Fibroblast of skin of left biceps (primary cell): ENCODE measurements at regions not wholly inside any gene's neighbourhood (a gene's known extent, or its start where the extent isn't known, plus 50 kb on each side); places are given as distances from the start of the nearest gene placed in this dataset.

Experiments
- DNase-seq, 2 experiments: peaks; one replicate each; pipeline ENCODE4 v3.0.0-alpha.2; 2013; ENCODE audit warnings: low read depth in 2 of 2

DNA sequence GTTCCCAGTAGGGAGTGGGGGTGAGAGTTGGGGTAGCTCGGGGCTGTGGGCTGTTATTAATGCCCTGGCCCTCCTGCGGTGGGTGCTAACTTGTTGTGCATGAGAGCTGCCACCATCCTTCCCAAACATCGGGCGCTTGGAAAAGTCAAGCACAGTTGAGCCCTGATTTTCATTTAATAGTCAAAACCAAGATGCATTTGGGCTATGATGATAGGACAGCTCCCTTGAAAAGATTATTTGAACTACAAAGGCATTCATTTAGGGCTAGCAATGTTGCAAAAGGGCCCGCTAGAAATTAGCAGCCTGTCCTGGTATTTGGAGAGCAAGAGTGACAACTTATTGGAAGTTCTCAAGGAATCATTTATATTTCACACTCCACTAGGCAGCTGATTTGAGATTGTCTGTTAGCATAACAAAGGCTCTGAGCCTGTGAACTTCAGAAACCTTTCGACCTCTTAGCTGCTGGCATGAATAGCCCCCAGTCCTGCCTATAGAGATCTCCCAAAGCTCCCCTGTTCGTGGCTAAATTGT lies 128.2 kb upstream of the TMEM161B start:
- no peak for DNase-seq

DNA sequence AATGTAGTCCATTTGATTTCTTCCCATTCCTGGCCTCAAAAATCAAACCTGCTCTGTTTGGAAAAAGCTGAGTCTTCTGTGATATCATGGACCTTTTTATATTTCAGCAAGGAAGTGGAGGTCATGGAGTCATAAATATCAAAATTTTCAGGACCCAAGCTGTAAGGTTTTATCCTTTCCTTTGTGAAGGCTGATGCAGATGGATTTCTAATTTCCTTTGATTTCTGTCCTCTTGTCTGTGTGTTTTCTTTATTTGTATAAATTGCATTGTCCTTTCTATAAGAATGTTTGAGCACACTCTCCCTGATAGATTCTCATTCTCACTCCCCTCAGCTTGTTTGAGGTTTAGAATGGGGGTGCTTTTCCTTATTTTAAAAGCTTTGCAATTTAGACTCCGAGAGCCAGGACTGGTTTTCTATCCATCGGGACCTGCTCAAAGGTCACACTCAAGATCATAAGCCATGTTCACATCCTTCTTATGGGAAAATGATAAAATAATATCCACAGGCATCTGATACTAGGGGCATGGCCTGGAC lies 127.4 kb upstream of the TMEM161B start:
- DNase-seq: no peak

DNA sequence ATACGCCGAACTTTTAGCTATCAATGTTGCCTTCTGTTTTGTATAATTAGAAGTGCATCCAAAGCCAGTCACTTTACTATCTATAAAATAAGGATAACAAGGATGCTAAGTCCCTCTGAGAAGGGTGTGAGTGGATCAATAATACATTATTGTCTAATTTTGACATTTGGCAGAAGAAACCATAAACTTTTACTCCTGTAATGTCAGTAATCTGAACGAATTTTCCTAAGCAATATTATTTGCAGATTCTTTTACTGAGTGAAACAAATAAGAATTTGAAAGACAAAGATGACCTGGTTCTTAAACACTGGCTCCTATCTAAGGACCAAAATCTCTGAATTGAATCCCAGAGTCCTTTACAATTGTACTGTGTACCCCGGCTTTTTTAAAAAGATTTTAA lies 126.6 kb upstream of the TMEM161B start:
- DNase-seq: no peak

DNA sequence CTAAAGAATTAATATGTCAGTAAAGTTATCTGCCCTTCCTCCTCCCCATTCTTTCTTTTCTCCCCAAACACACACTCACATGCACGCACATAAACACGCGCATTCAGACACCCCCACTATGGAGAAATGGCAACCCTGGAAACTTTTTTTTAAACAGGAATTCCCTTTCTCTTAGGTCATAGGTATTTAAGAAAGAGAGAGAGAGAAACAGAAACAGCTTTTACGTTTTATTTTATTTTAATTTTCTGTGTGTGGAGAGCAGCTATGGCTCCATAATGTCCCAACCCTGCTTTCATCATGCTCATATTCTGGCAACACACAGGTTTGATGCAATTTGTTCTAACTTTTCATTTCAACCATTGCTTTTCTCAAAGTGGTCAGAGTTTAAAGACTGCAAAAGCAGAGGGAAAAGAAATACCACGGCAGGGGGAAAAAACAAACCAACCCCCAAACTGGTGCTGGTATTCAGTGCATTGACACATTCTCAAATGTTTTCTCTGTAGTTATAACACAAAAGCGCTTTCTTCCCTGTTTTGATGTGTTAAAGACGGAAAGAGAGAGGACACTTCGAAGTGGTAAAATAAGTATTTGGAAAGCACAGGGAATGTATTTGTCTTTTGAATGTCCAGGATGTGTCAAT lies 126.0 kb upstream of the TMEM161B start:
- DNase-seq: no peak

DNA sequence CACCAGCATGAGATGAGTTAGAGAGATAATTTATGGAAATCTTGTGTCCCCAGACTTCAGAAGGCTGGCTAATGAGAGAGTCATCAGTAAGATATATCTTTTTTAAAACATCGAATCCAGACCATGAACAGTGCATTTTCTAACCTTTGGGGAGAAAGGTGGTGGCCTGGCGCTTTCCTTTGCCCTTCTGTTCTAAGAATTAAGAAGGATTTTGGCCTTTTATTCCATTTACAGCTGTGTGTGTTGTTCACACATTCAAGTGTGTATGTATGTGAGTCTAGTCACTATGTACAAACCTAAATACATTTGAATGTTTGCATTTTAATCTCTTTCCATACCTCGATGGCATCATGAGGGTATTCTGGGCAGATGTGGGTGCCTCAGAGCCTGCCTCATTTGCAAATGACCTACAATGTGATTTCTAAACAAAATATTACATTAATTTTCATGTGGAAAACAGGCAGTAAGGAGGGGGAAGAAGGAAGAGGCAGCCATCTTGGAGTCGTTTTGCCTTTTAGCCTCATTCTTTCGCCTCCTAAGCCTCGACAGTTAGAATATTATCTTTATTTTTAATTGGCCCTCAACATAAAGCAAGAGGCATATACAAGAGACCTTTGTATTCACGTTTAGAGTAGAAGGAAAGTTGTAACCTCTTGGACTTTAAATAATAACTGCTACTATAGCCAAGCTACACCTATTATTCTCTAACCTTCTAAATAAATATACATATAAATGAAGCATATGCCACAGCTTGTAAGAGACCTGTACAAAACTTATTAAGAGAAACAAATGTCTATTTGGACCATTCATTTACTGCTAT lies 125.3 kb upstream of the TMEM161B start:
- DNase-seq: no peak

DNA sequence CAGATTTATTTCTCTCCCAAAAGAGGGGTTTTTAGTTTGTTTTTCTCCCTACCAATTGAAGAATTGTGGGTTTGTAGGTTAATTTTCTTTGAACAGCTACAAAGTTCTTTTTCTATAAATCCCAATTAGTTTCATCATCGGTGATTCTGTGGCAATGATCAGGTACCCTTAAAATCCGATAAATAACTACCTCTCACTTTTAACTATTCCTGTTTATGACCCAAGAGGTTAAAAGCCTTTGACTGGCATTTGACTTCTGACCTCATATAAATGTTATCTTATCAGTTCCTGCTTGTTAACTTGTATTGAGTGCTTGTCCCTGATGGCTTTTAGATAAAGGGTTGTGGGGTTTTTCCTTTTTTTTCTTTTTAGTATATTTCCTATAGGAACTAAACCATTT lies 124.4 kb upstream of the TMEM161B start:
- no peak for DNase-seq

DNA sequence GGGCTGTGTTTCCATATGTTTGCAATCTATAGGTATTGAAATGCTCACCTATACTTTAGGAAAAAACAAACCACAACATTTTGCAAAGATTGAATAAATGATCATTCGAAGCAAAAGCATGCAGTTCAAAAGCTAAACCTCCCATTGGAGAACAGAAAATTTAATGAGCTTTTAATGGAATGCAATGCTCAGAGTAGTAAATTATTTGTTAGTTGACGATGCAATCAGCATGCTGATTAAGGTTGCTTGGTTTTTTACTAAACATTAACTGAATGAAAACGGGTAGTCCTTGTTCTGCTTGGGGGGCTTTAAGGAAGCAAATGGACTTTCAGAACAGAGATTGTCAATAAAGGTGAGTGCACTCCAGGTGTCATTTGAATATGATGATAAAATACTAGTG lies 123.3 kb upstream of the TMEM161B start:
- DNase-seq: no peak

DNA sequence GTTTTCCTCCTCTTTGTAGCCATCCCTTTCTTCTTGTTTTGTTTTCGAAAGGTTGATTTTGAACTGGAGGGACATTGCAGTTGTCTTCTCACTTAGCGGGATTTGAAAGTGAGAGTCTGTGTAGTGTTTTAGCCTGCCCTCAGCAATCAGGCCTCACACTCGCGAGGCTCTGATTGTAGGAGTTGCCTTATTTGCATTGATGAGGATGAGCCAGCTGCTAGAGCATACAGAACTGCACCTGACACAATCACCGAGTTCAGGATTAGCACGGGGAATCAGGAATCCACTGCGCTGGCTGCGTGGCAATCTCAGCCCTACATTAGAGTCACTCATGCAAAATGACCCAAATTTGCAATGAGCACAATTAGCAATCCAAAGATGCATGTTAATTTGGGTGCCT lies 122.5 kb upstream of the TMEM161B start:
- DNase-seq: no peak

DNA sequence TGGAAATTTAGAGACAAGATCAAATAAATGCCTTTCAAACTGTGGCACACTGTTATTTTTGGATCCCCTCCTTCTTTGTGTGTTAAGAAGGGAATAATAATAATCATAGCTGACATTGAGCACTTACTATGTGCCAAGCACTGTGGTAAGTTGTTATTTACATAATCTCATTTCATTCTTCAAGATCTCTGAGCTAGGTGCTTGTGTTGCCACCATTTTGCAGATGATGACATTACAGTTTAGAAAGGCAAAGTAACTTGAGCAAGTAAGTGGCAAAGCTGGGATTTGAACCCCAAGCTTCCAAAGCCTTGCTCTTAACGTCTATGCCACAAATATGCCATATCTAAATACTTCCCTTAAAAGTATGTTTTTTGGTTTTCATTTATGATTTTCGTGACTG lies 121.8 kb upstream of the TMEM161B start:
- DNase-seq: no peak

DNA sequence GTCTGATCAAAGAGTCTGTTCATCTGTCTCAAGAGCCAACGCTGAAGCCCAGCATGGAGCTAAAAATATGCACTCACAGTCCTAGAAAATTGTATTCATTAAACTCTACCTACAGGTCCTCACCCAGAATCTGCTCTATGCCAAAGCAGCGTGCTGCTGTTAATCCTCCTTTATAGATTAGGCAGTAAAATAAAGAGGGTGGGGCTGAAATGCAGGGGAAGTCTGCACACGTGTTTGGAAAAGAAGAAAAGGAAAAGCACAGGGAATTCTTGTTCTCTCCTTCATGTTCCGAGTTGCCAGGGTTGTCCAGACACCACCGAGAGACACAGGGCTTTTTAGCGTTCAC lies 121.4 kb upstream of the TMEM161B start:
- no peak for DNase-seq

DNA sequence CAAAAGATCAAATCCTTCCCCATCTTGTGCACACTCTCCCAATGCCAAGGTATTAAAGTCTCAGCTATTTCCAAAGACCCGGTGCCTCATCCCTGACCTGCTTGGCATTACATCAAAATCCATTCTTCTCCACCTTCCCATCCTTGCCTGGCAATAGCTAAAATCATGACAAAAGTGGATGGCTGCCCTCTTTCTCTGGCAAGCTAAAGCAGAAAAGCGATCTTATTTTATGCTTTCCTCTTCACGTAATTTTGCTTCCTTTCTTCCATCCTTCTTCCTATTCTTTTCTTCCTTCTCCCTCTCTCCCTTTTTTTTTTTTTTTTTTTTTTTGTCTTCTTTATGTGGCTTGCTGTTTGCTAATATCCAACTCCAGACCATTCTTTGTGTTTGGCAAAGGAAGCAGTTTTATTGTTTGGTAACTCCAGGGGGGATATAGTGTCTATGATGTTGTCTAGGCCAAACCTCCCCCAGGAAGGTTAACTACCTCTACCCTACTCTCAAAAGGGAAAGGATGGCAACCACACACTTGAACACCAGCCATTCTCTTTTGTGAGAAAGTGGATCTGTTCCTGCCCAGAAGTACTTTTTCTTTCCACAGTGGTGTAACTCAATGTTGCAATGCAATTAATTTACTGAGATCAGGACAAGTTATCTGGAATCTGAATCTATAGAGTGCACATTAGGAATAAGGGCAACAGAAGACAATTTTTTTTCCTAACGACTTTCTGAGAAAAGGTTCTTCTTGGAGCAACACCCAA lies 120.9 kb upstream of the TMEM161B start:
- DNase-seq: no peak

DNA sequence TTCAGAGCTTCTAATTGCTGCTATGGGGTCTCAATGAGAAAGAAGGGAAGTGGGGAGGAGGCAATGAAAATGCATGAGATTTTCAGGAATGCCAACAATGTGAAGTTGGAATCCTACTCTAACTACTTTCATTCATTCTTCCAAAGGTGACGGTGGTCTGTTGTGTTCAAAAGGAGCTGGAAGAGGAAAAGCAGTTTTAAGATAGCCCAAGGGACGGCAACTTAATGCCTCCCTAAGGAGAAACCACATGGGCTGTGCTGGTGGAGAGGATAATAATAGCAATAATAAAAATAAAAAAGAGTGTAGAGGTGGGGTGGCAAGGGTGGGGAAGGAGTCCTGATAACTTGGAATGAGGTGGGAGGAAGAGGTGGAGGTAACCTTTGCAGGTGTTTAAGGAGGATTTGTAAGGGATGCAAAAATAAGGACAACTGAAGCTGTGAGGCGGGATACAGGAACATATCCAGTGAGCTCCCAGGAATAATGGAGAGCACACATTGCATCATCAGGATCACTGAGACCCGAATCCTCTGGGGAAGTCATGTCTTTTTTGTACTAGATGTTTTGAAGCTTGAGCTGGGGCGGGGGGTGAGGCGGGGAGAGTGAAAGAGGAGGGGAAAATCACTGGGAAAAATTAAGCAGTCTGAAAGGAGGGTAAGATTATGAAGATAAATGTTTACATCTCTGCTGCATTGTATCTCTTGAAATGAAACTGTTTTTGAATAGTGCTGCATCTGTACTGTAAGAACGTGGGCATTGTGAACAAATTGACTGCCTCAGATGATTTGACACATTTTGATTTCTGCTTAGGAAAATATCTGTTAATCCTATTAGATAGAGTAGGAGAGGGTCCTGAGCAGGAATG lies 120.1 kb upstream of the TMEM161B start:
- DNase-seq: no peak

DNA sequence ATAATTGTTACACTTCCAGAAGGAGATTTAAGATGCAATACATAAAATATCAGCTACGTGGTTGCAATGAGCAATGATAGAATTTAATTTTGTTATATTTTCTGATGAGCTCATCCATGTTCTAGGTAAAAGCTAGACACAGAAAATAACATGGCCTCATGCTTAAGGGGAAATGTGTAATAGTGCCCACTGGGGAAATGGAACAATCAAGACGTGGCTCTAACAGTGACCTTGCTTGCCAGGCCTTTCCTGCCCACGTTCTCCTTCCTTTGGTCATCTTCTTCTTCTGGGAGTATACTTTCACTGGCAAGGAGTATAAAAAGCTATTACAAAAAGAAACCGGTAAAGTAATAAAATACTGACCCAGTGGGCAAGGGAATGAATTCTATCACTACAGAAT lies 116.2 kb upstream of the TMEM161B start:
- DNase-seq: no peak

DNA sequence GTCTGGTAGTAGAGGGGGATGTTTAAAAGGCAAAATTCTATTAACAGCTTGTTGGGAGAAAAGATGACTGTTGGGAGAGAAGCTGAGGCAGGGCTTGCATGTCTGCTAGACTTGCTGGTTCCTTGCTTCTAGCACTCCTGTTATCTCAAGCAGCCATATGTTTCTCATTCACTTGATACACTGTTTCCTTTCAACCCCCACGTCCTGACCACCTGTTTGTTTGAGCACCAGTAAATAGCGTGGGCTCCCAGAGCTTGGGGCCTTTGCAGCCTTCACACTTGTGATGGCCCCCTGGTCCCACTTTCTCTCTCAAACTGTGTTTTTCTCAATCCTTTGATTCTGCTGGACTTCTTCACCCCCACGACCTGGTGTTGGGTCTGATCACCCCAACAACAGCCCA lies 111.7 kb upstream of the TMEM161B start:
- no peak for DNase-seq

DNA sequence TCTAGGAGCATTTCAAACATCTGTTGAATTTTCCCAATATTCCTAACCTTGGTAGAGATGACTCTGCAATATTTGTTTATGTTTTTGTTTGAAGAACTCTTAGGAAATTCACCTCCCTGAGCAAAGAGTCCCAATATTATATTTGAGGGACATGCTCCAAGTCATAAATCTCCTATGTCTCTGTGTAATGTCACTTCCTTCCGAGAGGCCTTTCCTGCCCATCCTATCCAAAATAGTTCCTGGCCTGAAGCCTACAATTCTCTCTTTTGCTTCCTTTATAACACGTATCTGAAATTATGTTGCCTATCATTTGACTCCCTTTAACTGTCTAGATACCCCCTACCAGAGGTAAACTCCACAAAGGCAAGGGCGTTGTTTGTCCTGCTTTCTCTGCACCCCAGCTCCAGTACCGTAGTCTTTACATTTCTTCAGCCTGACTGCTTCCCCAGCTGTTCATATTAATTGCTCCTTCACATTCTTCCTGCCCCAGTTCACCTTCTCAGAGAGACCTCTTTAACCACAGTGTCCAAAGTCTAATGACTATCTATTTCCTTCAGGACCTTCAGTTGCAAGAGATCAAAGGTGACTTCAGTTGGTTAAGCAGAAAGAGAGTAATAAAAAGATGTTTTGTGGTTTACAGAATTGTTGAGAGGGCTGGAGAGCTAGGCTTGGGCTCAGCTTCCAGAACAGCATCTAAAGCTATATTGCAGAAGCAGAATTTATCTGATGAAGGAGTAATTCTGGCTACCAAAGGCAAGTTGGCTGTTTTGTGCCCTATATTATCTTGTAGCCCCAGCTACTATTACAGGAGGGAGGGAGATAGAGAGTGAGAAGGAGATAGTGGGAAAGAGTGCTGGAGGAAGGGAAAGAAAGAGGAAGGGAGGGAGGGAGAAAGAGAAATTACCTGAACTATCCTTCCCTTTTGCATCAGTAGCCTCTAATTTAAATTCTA lies 109.3 kb upstream of the TMEM161B start:
- no peak for DNase-seq

DNA sequence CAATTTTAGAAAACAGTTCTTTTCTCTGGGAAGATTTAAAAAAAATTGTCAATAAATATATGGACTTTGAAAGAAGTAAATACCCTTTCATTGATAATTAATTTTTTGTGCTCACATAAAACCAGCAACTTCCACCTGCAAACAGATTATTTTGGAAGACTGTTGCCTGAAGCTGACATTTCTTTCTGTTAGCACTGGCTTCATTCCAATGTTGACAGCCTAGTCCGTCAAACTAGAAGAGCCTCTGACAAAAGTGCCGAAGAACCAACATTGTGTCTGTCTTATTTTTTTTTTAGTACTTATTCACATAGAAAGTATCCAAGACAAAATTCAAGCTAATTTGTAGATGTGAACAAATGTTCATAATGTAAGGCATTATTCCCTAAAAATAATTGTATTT lies 108.6 kb upstream of the TMEM161B start:
- DNase-seq: no peak

DNA sequence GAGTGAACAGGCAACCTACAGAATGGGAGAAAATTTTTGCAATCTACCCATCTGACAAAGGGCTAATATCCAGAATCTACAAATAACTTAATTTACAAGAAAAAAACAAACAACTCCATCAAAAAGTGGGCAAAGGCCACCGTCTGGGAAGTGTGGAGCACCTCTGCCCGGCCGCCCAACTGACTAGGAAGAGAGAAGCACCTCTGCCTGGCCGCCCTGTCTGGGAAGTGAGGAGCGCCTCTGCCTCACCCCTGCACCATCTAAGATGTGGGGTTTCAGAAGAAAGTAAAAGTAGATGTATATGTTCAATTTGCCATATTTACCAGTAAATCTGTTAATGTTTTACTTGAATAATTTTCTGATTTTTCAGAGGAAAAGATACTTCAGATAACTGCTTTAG lies 108.1 kb upstream of the TMEM161B start:
- DNase-seq: no peak

DNA sequence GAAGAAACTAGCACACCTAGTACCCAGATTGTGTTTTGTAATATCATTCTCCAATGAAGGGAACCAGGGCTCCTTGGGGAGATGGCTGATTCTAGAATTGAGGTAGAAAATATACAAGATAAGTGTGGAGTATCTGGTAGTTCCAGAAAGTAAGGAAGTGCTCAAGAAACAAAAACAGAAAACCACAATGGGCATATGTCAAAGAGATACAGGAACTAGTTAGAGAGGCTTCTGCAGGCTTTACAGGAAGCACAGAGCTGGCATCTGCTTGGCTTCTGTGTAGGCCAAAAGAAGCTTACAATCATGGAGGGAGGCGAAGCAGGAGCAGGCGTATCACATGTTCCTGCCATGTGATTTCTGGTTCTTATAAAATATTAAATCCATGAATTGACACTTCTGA lies 105.7 kb upstream of the TMEM161B start:
- DNase-seq: no peak

DNA sequence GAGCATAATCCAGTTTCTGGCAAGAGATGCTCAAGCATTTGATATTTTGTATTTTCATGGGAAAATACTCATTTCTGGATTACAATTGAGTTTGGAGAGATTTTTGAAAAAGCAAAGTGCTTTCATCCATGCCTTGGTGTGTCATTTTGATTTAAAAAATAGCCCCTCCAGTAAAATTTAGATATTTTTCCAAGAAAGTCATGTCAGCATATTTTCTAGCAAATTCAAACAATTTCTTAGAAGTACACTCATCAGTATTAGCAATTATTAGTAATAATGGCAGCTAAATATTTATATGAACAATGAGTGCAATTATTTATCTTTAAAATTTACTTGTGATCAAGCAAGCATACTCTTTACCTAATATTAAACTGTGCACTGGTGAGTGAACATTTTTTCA lies 102.2 kb upstream of the TMEM161B start:
- no peak for DNase-seq

DNA sequence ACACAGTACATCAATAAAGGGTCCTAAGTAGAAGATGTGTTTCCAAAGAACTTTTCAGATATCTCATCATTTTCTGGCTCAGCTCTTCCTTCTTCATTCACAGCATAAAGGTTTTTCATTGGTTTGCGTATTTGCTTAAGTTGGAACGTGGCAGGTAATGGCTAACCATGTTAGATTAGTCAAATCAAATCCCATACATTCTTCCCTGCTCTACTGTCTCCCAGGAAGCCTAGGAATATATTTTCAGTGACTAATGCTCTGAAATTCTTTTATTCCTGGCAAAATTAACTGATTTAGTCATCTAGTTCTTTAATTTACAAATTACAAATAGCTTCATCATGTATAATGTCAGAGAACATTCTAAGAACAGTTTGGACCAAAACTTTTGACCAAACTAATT lies 99.6 kb upstream of the TMEM161B start:
- no peak for DNase-seq
